ENCODE measurements at regions not wholly inside any gene's neighbourhood (a gene's known extent, or its start where the extent isn't known, plus 50 kb on each side); places are given as distances from the start of the nearest gene placed in this dataset.

DNA sequence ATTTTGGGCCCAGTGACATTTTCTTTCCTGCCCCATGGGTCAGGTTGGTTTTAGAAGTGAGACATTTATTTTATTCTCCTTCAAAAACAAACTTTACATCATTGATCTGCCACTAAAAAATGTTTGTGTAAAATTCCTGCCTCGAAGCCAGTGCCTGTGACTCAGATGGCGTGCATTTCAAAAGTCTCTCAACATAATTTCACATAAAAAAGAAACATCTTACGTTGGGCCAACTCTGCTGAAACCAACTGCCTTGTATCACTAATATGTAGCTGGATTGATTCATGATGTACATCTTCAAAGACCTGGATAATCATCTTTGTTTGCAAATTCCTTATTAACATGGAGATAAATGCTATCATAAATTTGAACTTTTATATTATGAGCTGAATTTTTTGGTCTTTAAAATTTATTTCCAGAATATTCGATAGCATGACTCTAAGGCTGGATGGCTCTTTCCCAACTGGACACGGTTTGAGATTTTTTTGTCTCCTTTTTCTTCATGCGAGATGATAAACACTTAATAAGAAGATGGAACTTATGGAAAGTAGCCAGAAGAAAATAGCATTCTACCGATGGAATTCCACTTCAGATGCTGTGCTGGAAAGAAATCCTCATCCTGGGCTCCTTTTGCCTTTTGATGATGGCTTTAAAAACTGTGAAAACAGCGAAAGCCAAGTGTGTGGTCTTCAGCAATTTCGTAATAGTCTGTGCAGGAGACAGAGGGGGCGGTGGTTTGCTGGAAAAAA, 420.5 kb downstream of the FGF9 start:
- Histone ChIP-seq H3K4me2 (ENCODE audit: insufficient read depth in 1 of 2, low read depth in 2 of 2, low read length in 2 of 2) (no peak overlapping the region), H3K23ac (ENCODE audit: insufficient read length) (no peak overlapping the region), H3K4ac (replicated peaks; ENCODE audit: insufficient read length, low read depth, low read length) (no peak overlapping the region), H4K91ac (replicated peaks; ENCODE audit: insufficient read length, low read length) (no peak overlapping the region), H3K36me3 (ENCODE audit: control insufficient read depth in 2 of 4, insufficient read depth in 4 of 4, low read length in 3 of 4) (no peaks in the 10 kb centered on the region), H3K9ac (replicated peaks in 1 of 4; ENCODE audit: extremely low read depth in 1 of 4, low read depth in 3 of 4, low read length in 3 of 4) (no peak overlapping the region), H3K27ac (ENCODE audit: low read depth, low read length) (no peak overlapping the region), H2AFZ (ENCODE audit: low read length) (no peak overlapping the region), H2AK5ac (ENCODE audit: low read depth, low read length) (no peak overlapping the region), H2BK15ac (ENCODE audit: low read length) (no peak overlapping the region), H3K23me2 (ENCODE audit: low read depth, low read length) (no peaks in the 10 kb centered on the region), H3K79me2 (ENCODE audit: control insufficient read depth in 1 of 2, insufficient read depth in 2 of 2, low read length in 2 of 2) (no peaks in the 10 kb centered on the region), H4K20me1 (replicated peaks in 1 of 2; ENCODE audit: control insufficient read depth in 1 of 2, insufficient read depth in 2 of 2, low read length in 2 of 2) (no peaks in the 10 kb centered on the region), H2BK5ac (ENCODE audit: low read depth, low read length) (no peak overlapping the region), H2BK12ac (ENCODE audit: low read depth, low read length) (no peak overlapping the region), H4K5ac (ENCODE audit: insufficient read length, low read depth, low read length) (no peak overlapping the region), H3K56ac (replicated peaks; ENCODE audit: insufficient read length, low read depth, low read length) (no peak overlapping the region), H3K14ac (ENCODE audit: insufficient read length) (no peak overlapping the region), H3K9me3 (ENCODE audit: insufficient read depth in 2 of 2, low read depth in 1 of 2, low read length in 1 of 2) (no peaks in the 10 kb centered on the region), H3K18ac (ENCODE audit: extremely low read depth, low read length) (no peak overlapping the region), H3K79me1 (ENCODE audit: low read depth, low read length) (no peaks in the 10 kb centered on the region), H3K4me1 (replicated peaks in 1 of 4; ENCODE audit: control insufficient read depth in 3 of 4, insufficient read depth in 4 of 4, low read length in 3 of 4) (no peaks in the 10 kb centered on the region), H3K27me3 (replicated peaks in 1 of 4; ENCODE audit: control insufficient read depth in 3 of 4, extremely low read depth in 1 of 4, insufficient read depth in 3 of 4, low read length in 3 of 4) (no peaks in the 10 kb centered on the region), H2BK20ac (ENCODE audit: low read length) (no peak overlapping the region), H2BK120ac (replicated peaks; ENCODE audit: low read depth, low read length) (no peak overlapping the region), H4K8ac (ENCODE audit: extremely low read depth, insufficient read depth, low read length) (no peak overlapping the region), H3K4me3 (ENCODE audit: extremely low read depth in 1 of 4, insufficient read depth in 2 of 4, low read depth in 3 of 4, low read length in 4 of 4) (no peak overlapping the region)
- ChIA-PET CTCF (ENCODE audit: partially characterized antibody) (no interaction called here), POLR2A (ENCODE audit: partially characterized antibody) (interaction anchor here (0.6 kb wide), 1 partner anchor 453 kb away, joined by 3 read pairs; no protein-coding TSS in a partner anchor)
- 87% methylated on average over 10 of the region's 10 CpGs; no CpG with 5 or more reads in 1 of the 2 experiments for WGBS, 2 experiments (ENCODE audit: extremely low coverage in 1 of 2, insufficient coverage in 1 of 2, insufficient read length in 1 of 2, insufficient replicate concordance in 2 of 2, low coverage in 1 of 2, low lambda C conversion rate in 2 of 2, missing lambda C conversion rate in 1 of 2)
- DNase-seq (ENCODE audit: low read depth in 1 of 2, low spot score in 2 of 2) (no peak), FAIRE-seq (no peak)
- TF ChIP-seq SIRT6 (IDR thresholded peaks at IDR 0.05; ENCODE audit: low read length): no peak
